T1000 (cell line): ENCODE measurements at regions not wholly inside any gene's neighbourhood (a gene's known extent, or its start where the extent isn't known, plus 50 kb on each side); places are given as distances from the start of the nearest gene placed in this dataset.

Experiments used
- DNase-seq: peaks from one replicate; lab custom pipeline; 2025; ENCODE audit warnings: mixed read lengths; lab: John Stamatoyannopoulos, UW

DNA sequence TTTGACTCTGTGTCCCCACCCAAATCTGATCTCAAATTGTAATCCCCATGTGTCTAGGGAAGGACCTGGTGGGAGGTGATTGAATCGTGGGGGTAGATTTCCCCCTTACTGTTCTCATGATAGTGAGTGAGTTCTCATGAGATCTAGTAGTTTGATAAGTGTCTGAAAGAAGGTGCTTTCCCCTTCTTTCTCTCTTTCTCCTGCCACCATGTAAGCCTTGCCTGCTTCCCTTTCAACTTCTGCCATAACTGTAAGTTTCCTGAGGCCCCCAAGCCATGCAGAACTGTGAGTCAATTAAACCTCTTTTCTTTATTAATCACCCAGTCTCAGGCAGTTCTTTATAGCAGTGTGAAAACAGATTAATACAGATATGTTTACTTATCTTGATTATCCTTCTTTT lies 266.5 kb upstream of the GYPC start:
- DNase-seq, result no peak

GRCh38 chr2:126392889-126393288 lies 263.1 kb upstream of the GYPC start:
- no peak for DNase-seq

DNA sequence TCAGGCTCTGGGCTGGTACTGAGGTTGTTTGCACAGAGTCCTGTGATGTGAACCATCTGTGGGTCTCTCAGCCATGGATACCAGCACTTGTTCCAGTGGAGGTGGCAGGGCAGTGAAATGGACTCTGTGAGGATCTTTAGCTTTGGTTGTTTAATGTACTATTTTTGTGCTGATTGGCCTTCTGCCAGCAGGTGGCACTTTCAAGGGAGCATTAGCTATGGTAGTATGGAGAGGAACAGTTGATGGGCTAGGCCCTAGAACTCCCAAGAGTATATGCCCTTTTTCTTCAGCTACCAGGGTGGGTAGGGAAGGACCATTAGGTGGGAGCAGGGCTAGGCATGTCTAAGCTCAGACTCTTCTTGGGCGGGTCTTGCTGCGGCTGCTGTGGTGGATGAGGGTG lies 257.0 kb upstream of the GYPC start:
- DNase-seq, result no peak

DNA sequence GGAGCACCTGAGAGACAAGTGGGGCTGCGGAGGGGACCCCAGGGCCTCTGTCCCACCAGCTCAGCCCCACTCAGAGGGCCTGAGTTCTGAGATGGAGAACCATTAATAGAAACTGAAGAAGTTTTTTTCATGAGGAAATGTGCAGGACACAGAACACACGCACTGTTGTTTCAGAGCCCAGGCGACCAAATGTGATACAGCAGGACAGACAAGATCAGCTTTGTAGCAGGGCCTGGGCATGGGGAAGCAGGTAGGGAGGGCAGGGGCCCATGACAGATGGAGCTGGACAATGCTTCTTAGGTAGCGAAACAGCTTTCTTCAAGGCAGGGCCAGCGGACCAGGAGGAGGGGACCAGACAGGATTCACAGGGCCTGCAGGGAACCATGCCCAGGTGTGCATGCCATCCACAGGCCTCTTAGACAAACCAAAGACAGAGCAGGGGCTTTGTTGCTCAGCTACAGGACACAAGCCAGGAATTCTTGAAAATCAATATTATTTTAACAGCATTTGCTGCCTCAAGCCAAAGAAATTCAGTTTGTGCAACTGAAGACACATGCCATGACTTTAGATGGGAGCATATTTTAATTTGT lies 252.8 kb upstream of the GYPC start:
- no peak for DNase-seq

GRCh38 chr2:126406267-126406666 lies 249.7 kb upstream of the GYPC start:
- no peak for DNase-seq

- no peak for DNase-seq
Measured at GRCh38 chr2:126408671-126409070, 247.3 kb upstream of the GYPC start.

DNA sequence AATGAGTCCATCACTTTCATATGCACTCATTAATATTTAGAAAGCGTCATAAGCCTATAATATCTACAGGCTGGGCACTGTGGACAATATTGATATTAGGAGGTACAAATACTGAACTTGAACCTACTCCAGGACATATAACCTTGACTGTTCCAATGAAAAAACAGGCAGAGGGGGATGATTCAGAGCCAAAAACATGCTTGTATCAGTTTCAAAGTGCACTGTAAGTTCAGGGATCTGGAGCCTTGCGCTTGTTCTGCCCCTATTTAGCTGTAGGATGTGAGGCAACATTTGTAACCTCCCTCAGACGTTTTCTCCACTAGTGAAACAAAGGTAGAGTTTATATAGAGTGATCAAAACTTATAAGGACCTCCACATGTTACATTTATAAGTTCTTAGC lies 246.1 kb upstream of the GYPC start:
- DNase-seq, result no peak

DNA sequence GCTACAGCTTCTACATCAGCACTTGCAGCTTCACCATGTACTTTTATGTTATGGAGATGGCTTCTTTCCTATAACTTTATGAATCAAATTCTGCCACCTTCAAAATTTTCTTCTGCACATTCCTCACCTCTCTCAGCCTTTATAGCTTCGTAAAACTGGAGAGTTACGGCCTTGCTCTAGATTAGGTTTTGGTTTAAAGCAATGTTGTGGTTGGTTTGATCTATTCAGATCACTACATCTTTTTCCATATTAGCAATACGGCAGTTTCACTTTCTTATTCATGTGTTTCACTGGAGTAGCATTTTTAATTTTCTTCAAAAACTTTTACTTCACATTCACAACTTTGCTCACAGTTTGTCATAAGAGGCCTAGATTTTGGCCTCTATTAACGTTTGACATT lies 242.9 kb upstream of the GYPC start:
- DNase-seq, result no peak

- no peak for DNase-seq
Measured at GRCh38 chr2:126419403-126419802, 236.6 kb upstream of the GYPC start.

DNA sequence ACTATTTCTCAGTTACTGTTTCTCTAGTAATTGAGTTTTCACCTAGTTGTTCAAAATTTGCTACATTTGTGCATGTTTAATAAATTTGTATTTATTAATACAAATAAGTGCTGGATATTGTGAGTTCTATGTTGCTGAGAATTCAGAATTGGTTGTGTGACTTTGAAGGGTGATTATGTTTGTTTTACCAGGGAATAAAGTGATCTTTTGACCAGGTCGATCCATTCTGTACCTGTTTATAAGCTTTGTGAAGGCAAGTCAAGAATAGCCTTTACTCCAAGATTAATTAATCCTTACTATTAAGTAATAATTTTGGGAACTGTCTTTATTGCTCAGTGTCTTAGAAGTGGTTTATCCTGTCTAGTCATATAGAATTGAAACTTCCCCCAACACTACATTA lies 230.0 kb upstream of the GYPC start:
- DNase-seq, result no peak

DNA sequence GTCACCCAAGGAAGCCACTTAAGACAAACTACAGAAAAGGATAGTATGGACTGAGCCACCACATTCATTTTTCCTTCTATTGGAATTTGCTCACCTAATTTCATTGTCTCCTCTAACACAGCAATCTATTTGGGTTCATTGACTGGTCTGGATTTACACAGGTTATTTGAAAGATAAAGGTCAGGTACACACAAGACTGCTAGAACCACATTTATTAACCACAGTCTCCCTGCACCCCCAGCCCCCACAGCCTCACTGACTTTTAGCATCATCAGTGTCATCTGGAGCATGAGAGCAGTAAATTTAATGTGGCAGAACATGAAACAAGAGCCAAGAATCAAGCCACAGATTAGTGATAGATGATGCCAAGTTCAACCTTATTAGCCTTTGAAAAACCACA lies 226.9 kb upstream of the GYPC start:
- DNase-seq, result no peak

DNA sequence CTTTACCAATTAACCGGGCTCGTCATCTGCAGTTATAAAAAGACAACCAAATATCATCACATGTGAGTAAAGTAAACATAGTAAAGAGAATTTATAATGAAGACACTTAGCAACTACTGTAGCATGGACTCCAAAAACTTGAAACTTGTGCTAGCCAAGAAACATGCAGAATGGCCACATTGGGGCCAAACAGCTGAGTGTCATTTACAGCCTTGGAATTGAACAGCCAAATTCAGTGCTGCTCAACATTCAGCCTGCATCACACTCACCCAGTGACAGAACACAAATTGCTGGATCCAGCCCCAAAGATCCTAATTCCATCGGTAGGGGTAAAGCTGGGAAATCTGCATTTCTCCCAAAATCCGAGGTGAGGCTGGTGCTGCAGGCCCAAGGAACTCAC lies 224.8 kb upstream of the GYPC start:
- no peak for DNase-seq

- DNase-seq, result no peak
Measured at GRCh38 chr2:126436411-126436810, 219.5 kb upstream of the GYPC start.

DNA sequence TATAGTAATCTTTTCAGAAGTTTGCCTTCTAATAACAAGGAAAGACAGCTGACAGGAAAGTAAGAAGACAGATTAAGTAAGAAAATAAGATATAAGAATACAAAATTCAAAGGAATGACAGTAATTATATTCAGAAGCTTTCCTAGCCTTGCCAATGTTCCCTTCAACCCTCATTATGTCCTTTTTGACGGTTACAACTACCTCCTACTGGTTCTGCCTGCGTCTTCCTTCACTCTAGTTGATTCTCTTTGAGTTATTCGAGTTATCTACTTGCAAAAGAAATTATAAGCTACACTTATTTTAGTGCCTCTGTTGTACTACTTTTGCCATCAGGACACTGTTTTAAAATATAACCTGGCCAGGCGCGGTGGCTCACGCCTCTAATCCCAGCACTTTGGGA lies 218.9 kb upstream of the GYPC start:
- DNase-seq, result no peak

DNA sequence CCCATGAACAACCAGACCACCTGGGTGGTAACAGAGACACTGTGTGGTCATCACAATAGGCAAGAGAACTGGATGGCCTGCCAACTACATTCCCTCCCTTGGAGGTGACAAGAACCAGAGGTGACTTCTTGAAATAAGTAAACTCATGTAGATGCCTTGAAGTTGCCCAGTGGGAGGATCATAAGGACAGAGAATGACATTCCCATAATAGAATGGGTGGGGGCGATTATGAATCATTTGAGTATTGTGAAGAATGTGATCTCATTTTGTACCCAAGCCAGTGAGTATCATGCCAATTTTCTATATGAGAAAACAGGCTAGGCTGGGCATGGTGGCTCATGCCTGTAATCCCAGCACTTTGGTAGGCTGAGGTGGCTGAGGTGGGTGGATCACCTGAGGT lies 211.4 kb upstream of the GYPC start:
- no peak for DNase-seq

DNA sequence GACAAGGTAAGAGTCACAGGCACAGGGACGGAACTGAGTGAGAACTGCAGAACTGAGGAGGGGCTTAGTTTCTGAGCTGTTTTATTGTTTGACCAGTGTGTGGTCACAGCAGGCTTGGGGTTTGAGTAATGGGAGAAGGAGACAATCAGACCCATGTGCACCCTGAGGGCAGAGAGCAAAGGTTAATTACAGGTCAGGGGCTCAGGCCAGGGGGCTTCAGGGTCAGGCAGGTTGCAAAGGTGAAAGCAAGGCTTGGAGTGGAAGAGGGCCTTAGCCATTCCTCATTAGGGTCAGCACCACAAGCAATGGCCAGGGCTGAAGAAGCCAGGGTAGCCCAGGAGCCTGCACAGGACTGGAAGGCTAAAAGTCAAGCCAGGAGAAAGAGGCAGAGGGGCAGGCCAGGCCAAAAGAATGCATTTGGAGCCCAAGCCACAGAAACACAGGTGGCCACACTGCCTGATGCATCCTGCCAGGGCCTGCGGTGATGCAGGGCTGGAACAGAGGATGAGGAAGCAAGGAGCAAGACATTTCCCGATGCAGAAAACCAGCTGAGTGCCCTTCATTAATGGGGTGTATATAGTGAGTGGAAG lies 209.8 kb upstream of the GYPC start:
- no peak for DNase-seq

GRCh38 chr2:126448611-126449010 lies 207.3 kb upstream of the GYPC start:
- no peak for DNase-seq

- no peak for DNase-seq
Measured at GRCh38 chr2:126449677-126450076, 206.3 kb upstream of the GYPC start.

GRCh38 chr2:126463892-126464674 lies 191.9 kb upstream of the GYPC start:
- DNase-seq, result no peak

- no peak for DNase-seq
Measured at GRCh38 chr2:126467367-126468054, 188.4 kb upstream of the GYPC start.

DNA sequence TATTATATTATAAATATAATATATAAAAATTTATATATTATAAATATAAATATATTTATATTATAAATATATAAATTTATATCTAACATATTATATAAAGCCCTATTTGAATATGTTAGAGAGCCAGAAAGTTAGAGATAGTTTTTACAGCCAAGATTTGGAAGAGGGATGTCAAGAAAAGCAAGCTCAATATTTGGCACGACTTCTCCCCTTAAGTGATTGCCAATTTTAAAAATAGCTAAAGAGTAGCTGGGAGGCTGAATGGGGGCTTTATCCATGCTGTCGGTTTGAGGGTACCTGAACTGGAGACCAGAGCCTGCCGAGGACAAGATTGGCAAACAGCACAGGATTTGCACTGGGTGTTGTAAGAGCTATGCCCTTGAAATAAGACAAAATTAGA lies 180.9 kb upstream of the GYPC start:
- DNase-seq, result no peak

GRCh38 chr2:126476691-126477090 lies 179.3 kb upstream of the GYPC start:
- DNase-seq, result no peak

DNA sequence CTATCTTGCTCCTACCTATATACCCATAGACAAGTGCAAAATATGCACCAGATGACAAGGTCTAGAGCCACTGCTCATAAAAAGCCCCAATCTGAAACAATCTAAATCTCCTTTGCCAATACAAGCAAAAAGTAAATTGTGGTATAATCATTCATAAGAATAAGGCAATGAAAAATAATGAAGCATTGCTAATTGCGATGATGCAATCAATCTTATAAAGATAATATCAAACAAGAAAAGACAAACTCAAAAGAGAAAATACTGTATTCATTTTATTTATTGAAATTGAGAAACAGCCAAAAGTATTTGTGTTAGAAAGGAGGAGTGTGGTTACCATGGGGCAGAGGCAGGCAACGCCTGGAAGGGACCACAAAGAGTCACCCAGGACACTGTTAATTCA lies 175.9 kb upstream of the GYPC start:
- DNase-seq, result no peak
